ENCODE measurements at regions not wholly inside any gene's neighbourhood (a gene's known extent, or its start where the extent isn't known, plus 50 kb on each side); places are given as distances from the start of the nearest gene placed in this dataset.
A peak's percentile ranks its signal among the peaks of the same experiment; 100 is the strongest.

DNA sequence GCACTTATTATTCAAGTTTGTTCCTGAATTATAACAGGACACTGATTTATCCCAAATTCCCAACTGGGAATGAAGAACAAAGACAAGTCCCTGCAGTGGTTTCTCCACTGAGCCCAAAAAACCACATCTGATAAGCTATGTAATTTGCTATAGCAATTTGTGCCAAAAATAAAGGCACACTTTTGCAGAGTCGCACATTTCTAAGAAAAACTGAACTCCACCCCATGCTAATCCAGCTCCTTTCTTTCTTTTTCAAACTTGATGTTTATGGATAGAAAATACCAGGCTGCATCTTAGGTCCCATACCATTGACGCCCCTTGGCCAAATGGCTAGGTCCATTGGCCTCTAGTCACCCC is 170.2 kb upstream of the CITED2 start:
- no peak for TF ChIP-seq EZH2 (IDR thresholded peaks at IDR 0.05; ENCODE audit: borderline replicate concordance, low read depth, low read length, poor library complexity, severe bottlenecking)
- TF ChIP-seq, protein P1, sequence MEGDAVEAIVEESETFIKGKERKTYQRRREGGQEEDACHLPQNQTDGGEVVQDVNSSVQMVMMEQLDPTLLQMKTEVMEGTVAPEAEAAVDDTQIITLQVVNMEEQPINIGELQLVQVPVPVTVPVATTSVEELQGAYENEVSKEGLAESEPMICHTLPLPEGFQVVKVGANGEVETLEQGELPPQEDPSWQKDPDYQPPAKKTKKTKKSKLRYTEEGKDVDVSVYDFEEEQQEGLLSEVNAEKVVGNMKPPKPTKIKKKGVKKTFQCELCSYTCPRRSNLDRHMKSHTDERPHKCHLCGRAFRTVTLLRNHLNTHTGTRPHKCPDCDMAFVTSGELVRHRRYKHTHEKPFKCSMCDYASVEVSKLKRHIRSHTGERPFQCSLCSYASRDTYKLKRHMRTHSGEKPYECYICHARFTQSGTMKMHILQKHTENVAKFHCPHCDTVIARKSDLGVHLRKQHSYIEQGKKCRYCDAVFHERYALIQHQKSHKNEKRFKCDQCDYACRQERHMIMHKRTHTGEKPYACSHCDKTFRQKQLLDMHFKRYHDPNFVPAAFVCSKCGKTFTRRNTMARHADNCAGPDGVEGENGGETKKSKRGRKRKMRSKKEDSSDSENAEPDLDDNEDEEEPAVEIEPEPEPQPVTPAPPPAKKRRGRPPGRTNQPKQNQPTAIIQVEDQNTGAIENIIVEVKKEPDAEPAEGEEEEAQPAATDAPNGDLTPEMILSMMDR (conservative IDR thresholded peaks at IDR 0.05; ENCODE audit: low read depth, low read length) = no peak
- no TSS peak for BruUV-seq (replicated peaks)
- peak; percentile 21 for DNase-seq (ENCODE audit: low spot score)
- H3K27ac ChIP-seq (ENCODE audit: low read depth, low read length, poor library complexity, severe bottlenecking) = peak overlapping the region; percentile 93
- intact Hi-C loops (cut with micrococcal nuclease; ENCODE audit: unreplicated experiment) = loop anchor here (5.0 kb wide), 1 partner anchor 438 kb away; no protein-coding TSS in a partner anchor
- no peaks in the 10 kb centered on the region for H3K9me3 ChIP-seq (ENCODE audit: low read depth, low read length, poor library complexity, severe bottlenecking)
- ChIA-PET POLR2A (ENCODE audit: low non-redundant PET) (no interaction called here), CTCF (no interaction called here)
- no peaks in the 10 kb centered on the region for H3K27me3 ChIP-seq (replicated peaks; ENCODE audit: insufficient read depth, low read depth, low read length, poor library complexity)
- no peak overlapping the region for H3K4me3 ChIP-seq (ENCODE audit: low read depth, low read length, poor library complexity, severe bottlenecking)
- no peaks in the 10 kb centered on the region for H3K36me3 ChIP-seq (ENCODE audit: insufficient read depth, low read length, poor library complexity, severe bottlenecking)
- peaks cover 73% of the 10 kb centered on the region for H3K4me1 ChIP-seq (ENCODE audit: insufficient read depth, low read length, poor library complexity, severe bottlenecking)

DNA sequence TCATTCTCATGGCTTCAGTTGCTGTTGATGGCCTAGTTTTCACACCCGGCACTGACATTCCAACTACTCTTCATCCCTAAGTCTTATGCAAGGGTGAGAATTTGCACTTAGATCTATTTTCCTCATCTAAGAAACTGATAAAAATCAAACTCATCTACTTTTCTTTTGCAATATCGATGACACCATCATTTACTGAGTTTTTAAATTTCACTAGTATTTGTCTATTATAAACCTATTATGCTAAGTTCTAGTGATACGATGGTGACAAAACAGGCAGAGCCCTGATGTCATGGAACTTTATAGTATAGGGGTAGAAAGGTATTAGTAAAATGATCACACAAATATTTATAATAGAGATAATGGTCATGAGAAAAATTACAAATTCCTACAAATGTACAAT is 167.9 kb upstream of the CITED2 start:
- ChIA-PET POLR2A (ENCODE audit: low non-redundant PET) (no interaction called here), CTCF (no interaction called here)
- intact Hi-C loops (cut with micrococcal nuclease; ENCODE audit: unreplicated experiment) = no loop called here
- Histone ChIP-seq H3K4me1 (ENCODE audit: insufficient read depth, low read length, poor library complexity, severe bottlenecking) (peaks cover 69% of the 10 kb centered on the region), H3K4me3 (ENCODE audit: low read depth, low read length, poor library complexity, severe bottlenecking) (no peak overlapping the region), H3K9me3 (ENCODE audit: low read depth, low read length, poor library complexity, severe bottlenecking) (no peaks in the 10 kb centered on the region), H3K36me3 (ENCODE audit: insufficient read depth, low read length, poor library complexity, severe bottlenecking) (no peaks in the 10 kb centered on the region), H3K27ac (ENCODE audit: low read depth, low read length, poor library complexity, severe bottlenecking) (peak overlapping the region; percentile 1), H3K27me3 (replicated peaks; ENCODE audit: insufficient read depth, low read depth, low read length, poor library complexity) (no peaks in the 10 kb centered on the region)
- TF ChIP-seq, protein P1 (conservative IDR thresholded peaks at IDR 0.05; ENCODE audit: low read depth, low read length) = no peak
- TF ChIP-seq EZH2 (IDR thresholded peaks at IDR 0.05; ENCODE audit: borderline replicate concordance, low read depth, low read length, poor library complexity, severe bottlenecking) = no peak
- no TSS peak for BruUV-seq (replicated peaks)
- no peak for DNase-seq (ENCODE audit: low spot score)

DNA sequence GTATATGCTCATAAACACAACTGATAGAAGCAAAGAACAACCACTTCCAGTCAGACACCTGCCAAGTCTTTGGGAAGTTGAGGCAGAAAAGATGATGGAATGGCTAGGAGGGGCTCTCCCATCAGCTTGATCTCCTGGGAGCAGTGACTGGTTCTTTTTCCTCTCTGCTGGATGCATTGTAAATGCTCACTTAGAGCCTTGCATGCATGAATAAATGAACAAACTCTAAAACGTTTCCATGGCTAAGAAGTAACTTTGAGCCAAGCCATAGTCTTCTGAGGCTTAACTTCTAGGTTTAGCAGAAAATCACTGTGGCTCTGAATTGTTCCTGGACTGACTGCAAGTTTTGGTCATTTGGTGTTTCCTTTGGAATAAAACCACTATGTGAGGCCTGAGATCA is 166.4 kb upstream of the CITED2 start:
- intact Hi-C loops (cut with micrococcal nuclease; ENCODE audit: unreplicated experiment) = no loop called here
- DNase-seq (ENCODE audit: low spot score) = peak; percentile 34
- Histone ChIP-seq H3K36me3 (ENCODE audit: insufficient read depth, low read length, poor library complexity, severe bottlenecking) (no peaks in the 10 kb centered on the region), H3K27ac (ENCODE audit: low read depth, low read length, poor library complexity, severe bottlenecking) (peak overlapping the region; percentile 66), H3K9me3 (ENCODE audit: low read depth, low read length, poor library complexity, severe bottlenecking) (no peaks in the 10 kb centered on the region), H3K4me3 (ENCODE audit: low read depth, low read length, poor library complexity, severe bottlenecking) (no peak overlapping the region), H3K27me3 (replicated peaks; ENCODE audit: insufficient read depth, low read depth, low read length, poor library complexity) (no peaks in the 10 kb centered on the region), H3K4me1 (ENCODE audit: insufficient read depth, low read length, poor library complexity, severe bottlenecking) (peaks cover 54% of the 10 kb centered on the region)
- POLR2A ChIA-PET (ENCODE audit: low non-redundant PET) = no interaction called here
- BruUV-seq (replicated peaks) = no TSS peak
- TF ChIP-seq, protein P1 (conservative IDR thresholded peaks at IDR 0.05; ENCODE audit: low read depth, low read length) = no peak
- no peak for TF ChIP-seq EZH2 (IDR thresholded peaks at IDR 0.05; ENCODE audit: borderline replicate concordance, low read depth, low read length, poor library complexity, severe bottlenecking)
- CTCF ChIA-PET = no interaction called here

Measured in A673 (cell line).